Naive thymus-derived CD4-positive, alpha-beta T cell (primary cell): ENCODE measurements at regions not wholly inside any gene's neighbourhood (a gene's known extent, or its start where the extent isn't known, plus 50 kb on each side); places are given as distances from the start of the nearest gene placed in this dataset.
A peak's percentile ranks its signal among the peaks of the same experiment; 100 is the strongest.
"Not testable (repeated sequence)": the region's sequence is repeated elsewhere in the genome, so short reads cannot be mapped to it uniquely, and the experiment has no call there.

Source experiments
- ATAC-seq: fragments of 150-1000 bp; cut with Tn5 transposase; 2 replicates; pipeline ENCODE4 v1.10.0; 2021; ENCODE audit warnings: mild to moderate bottlenecking, moderate library complexity
- CTCF ChIA-PET: fragments of 350-600 bp; sonication (Branson Sonifier 250); formaldehyde crosslinking; loops from one replicate; lab custom pipeline; 2021; ENCODE audit warnings: antibody characterized with exemption; lab: Charles Lee
- POLR2A ChIA-PET: fragments of 350-600 bp; sonication (Branson Sonifier 250); formaldehyde crosslinking; loops from one replicate; lab custom pipeline; 2021; ENCODE audit warnings: antibody characterized with exemption, inconsistent platforms; lab: Charles Lee
- DNase-seq, 9 donors: peaks; one replicate each; pipeline versions ENCODE4 v3.0.0 to v3.0.0-alpha.2; 2020 to 2022; ENCODE audit warnings: mixed read lengths in 1 of 9
- H3K27ac ChIP-seq: one replicate; pipeline ENCODE4 v1.7.0; 2013; ENCODE audit warnings: mild to moderate bottlenecking, low read depth, low read length, moderate library complexity
- H3K27me3 ChIP-seq, 2 donors: one replicate each; pipeline ENCODE4 v1.7.0; 2013; ENCODE audit warnings: low read length in 2 of 2, mild to moderate bottlenecking in 2 of 2, moderate library complexity in 2 of 2; ENCODE audit not compliant: control insufficient read depth in 2 of 2, insufficient read depth in 2 of 2
- H3K36me3 ChIP-seq, 3 experiments: 1 replicate in 2 of 3; 2 replicates in 1 of 3; pipeline ENCODE4 v1.7.0; 2013; ENCODE audit warnings: low read length in 3 of 3, mild to moderate bottlenecking in 3 of 3, moderate library complexity in 1 of 3; ENCODE audit not compliant: insufficient read depth in 3 of 3, control insufficient read depth in 2 of 3
- H3K4me1 ChIP-seq, 2 donors: one replicate each; pipeline ENCODE4 v1.7.0; 2013; ENCODE audit warnings: low read length in 2 of 2, mild to moderate bottlenecking in 2 of 2, moderate library complexity in 1 of 2; ENCODE audit not compliant: control insufficient read depth in 2 of 2, insufficient read depth in 2 of 2
- H3K4me3 ChIP-seq: 2 replicates; pipeline ENCODE4 v1.7.0; 2013; ENCODE audit warnings: mild to moderate bottlenecking, low read length
- H3K9me3 ChIP-seq, 3 experiments: 1 replicate in 2 of 3; 2 replicates in 1 of 3; pipeline ENCODE4 v1.7.0; 2013; ENCODE audit warnings: low read length in 3 of 3; ENCODE audit not compliant: control insufficient read depth in 2 of 3
- H3K27ac Mint-ChIP-seq, 9 donors: one replicate each; pipeline ENCODE4 v1.8.0; 2020 to 2022; ENCODE audit warnings: mixed read lengths in 9 of 9, mild to moderate bottlenecking in 8 of 9, moderate library complexity in 5 of 9, inconsistent platforms in 2 of 9
- H3K27me3 Mint-ChIP-seq, 5 donors: one replicate each; pipeline ENCODE4 v1.8.0; 2021 to 2022; ENCODE audit warnings: mixed read lengths in 5 of 5, mild to moderate bottlenecking in 1 of 5
- H3K36me3 Mint-ChIP-seq, 5 donors: one replicate each; pipeline ENCODE4 v1.8.0; 2020 to 2022; ENCODE audit warnings: mixed read lengths in 5 of 5, mild to moderate bottlenecking in 3 of 5, inconsistent platforms in 1 of 5
- H3K4me1 Mint-ChIP-seq, 7 donors: one replicate each; pipeline ENCODE4 v1.8.0; 2020 to 2022; ENCODE audit warnings: mixed read lengths in 7 of 7, mild to moderate bottlenecking in 3 of 7, inconsistent platforms in 1 of 7
- H3K4me3 Mint-ChIP-seq, 10 donors: one replicate each; pipeline ENCODE4 v1.8.0; 2020 to 2022; ENCODE audit warnings: mild to moderate bottlenecking in 10 of 10, mixed read lengths in 10 of 10, moderate library complexity in 6 of 10, inconsistent platforms in 2 of 10
- H3K9me3 Mint-ChIP-seq, 11 donors: one replicate each; pipeline ENCODE4 v1.8.0; 2020 to 2022; ENCODE audit warnings: mixed read lengths in 11 of 11, mild to moderate bottlenecking in 4 of 11, inconsistent platforms in 1 of 11, moderate library complexity in 1 of 11
- intact Hi-C, 2 donors: fragments of 100-400 bp; cut with micrococcal nuclease; formaldehyde crosslinking; loops; one replicate each; pipeline ENCODE4 v1.15.1; 2023

- DNase-seq, POLR2A ChIA-PET, ATAC-seq, H3K4me3 Mint-ChIP-seq, H3K9me3 ChIP-seq, H3K4me1 Mint-ChIP-seq, H3K36me3 Mint-ChIP-seq, H3K27me3 Mint-ChIP-seq, H3K27me3 ChIP-seq, H3K4me3 ChIP-seq, H3K9me3 Mint-ChIP-seq, H3K36me3 ChIP-seq, intact Hi-C loops, H3K27ac Mint-ChIP-seq, H3K4me1 ChIP-seq, H3K27ac ChIP-seq, CTCF ChIA-PET: not testable (repeated sequence)
Observed at GRCh38 chr1:120248726-120249427, 72.6 kb upstream of the SEC22B start.

GRCh38 chr1:120248203-120248602 is 71.9 kb upstream of the SEC22B start:
- H3K36me3 Mint-ChIP-seq, H3K27me3 Mint-ChIP-seq, H3K27ac ChIP-seq, H3K4me1 ChIP-seq, H3K27me3 ChIP-seq, intact Hi-C loops, H3K4me3 ChIP-seq, CTCF ChIA-PET, H3K27ac Mint-ChIP-seq, H3K9me3 ChIP-seq, DNase-seq, ATAC-seq, H3K9me3 Mint-ChIP-seq, H3K4me3 Mint-ChIP-seq, H3K36me3 ChIP-seq, POLR2A ChIA-PET, H3K4me1 Mint-ChIP-seq: not testable (repeated sequence)

- H3K4me3 Mint-ChIP-seq, H3K36me3 ChIP-seq, DNase-seq, H3K9me3 ChIP-seq, H3K27ac ChIP-seq, H3K4me1 ChIP-seq, H3K27ac Mint-ChIP-seq, intact Hi-C loops, H3K27me3 ChIP-seq, H3K27me3 Mint-ChIP-seq, H3K4me1 Mint-ChIP-seq, H3K9me3 Mint-ChIP-seq, H3K36me3 Mint-ChIP-seq, H3K4me3 ChIP-seq, CTCF ChIA-PET, POLR2A ChIA-PET, ATAC-seq: not testable (repeated sequence)
Observed at GRCh38 chr1:120243867-120244266, 67.5 kb upstream of the SEC22B start.

- H3K4me1 Mint-ChIP-seq, H3K9me3 ChIP-seq, H3K36me3 Mint-ChIP-seq, H3K27ac ChIP-seq, H3K4me3 ChIP-seq, H3K27me3 ChIP-seq, DNase-seq, intact Hi-C loops, H3K36me3 ChIP-seq, H3K9me3 Mint-ChIP-seq, H3K27ac Mint-ChIP-seq, H3K4me3 Mint-ChIP-seq, H3K27me3 Mint-ChIP-seq, CTCF ChIA-PET, POLR2A ChIA-PET, H3K4me1 ChIP-seq: not testable (repeated sequence)
- peak; percentile 64 for ATAC-seq
Observed at GRCh38 chr1:120242582-120242981, 66.3 kb upstream of the SEC22B start.

GRCh38 chr1:120241868-120242267 is 65.5 kb upstream of the SEC22B start:
- DNase-seq, H3K4me3 ChIP-seq, H3K27ac ChIP-seq, H3K4me1 Mint-ChIP-seq, intact Hi-C loops, H3K36me3 ChIP-seq, CTCF ChIA-PET, H3K27ac Mint-ChIP-seq, H3K9me3 ChIP-seq, H3K27me3 ChIP-seq, H3K4me1 ChIP-seq, POLR2A ChIA-PET, H3K9me3 Mint-ChIP-seq, H3K4me3 Mint-ChIP-seq, ATAC-seq, H3K27me3 Mint-ChIP-seq, H3K36me3 Mint-ChIP-seq: not testable (repeated sequence)

- H3K4me1 Mint-ChIP-seq, DNase-seq, H3K4me1 ChIP-seq, H3K27me3 Mint-ChIP-seq, H3K27ac Mint-ChIP-seq, CTCF ChIA-PET, POLR2A ChIA-PET, H3K4me3 ChIP-seq, H3K27me3 ChIP-seq, H3K27ac ChIP-seq, ATAC-seq, H3K36me3 ChIP-seq, H3K9me3 ChIP-seq, H3K9me3 Mint-ChIP-seq, H3K4me3 Mint-ChIP-seq, intact Hi-C loops, H3K36me3 Mint-ChIP-seq: not testable (repeated sequence)
Observed at GRCh38 chr1:120240181-120240580, 63.9 kb upstream of the SEC22B start.

GRCh38 chr1:120239351-120239750 is 63.0 kb upstream of the SEC22B start:
- H3K4me1 Mint-ChIP-seq, DNase-seq, POLR2A ChIA-PET, H3K36me3 ChIP-seq, intact Hi-C loops, H3K27ac ChIP-seq, H3K4me3 Mint-ChIP-seq, H3K36me3 Mint-ChIP-seq, H3K27ac Mint-ChIP-seq, H3K4me3 ChIP-seq, H3K9me3 ChIP-seq, H3K9me3 Mint-ChIP-seq, ATAC-seq, H3K27me3 ChIP-seq, H3K27me3 Mint-ChIP-seq, H3K4me1 ChIP-seq, CTCF ChIA-PET: not testable (repeated sequence)
